PC-3 (cell line): ENCODE measurements at regions not wholly inside any gene's neighbourhood (a gene's known extent, or its start where the extent isn't known, plus 50 kb on each side); places are given as distances from the start of the nearest gene placed in this dataset.

Experiments
- CTCF ChIP-seq: fragments of 300-600 bp; sonication (generic); conservative IDR thresholded peaks from 2 replicates; pipeline ENCODE4 v1.5.1; 2017; ENCODE audit warnings: antibody characterized with exemption, low read depth, mild to moderate bottlenecking, low read length
- EZH2 ChIP-seq: fragments of 300-600 bp; sonication (generic); IDR thresholded peaks from one replicate; pipeline ENCODE4 v1.6.1; 2017; ENCODE audit warnings: antibody characterized with exemption, mild to moderate bottlenecking, low read length; ENCODE audit not compliant: unreplicated experiment
- EZH2phosphoT487 ChIP-seq: fragments of 300-600 bp; sonication (generic); IDR thresholded peaks from 2 replicates; pipeline ENCODE4 v1.6.1; 2018; ENCODE audit warnings: mild to moderate bottlenecking, antibody characterized with exemption, low read length, borderline replicate concordance

- no peak for TF ChIP-seq EZH2
- no peak for TF ChIP-seq CTCF
- TF ChIP-seq EZH2phosphoT487, result no peak
These were observed 217.6 kb downstream of the TMEM182 start for GRCh38 chr2:102979429-102979828.
